CD4-positive, alpha-beta T cell treated with Interleukin-4 for 4 hours (primary cell): ENCODE measurements at regions not wholly inside any gene's neighbourhood (a gene's known extent, or its start where the extent isn't known, plus 50 kb on each side); places are given as distances from the start of the nearest gene placed in this dataset.

Experiments used
- DNase-seq: peaks from one replicate; pipeline ENCODE4 v3.0.0-alpha.2; 2020

DNA sequence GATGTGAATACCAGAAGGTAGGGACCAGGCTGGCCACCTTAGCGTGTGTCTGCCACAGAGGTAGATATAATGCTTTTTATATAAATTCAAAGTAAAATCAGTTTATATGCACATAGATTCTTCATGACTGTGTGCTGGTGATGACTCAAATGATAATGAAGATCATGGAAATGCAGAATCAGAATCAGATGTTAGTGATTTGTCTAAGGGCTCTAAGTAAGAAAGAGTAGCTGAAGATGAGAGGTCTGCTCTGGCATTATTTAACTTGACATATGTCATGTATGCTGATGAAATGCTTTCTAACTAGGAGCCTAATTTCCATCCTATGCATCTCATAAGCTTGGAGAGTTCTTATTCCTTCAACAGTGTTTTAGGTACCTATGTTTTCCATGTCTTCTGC lies 50.3 kb upstream of the DPH6 start:
- DNase-seq: no peak

DNA sequence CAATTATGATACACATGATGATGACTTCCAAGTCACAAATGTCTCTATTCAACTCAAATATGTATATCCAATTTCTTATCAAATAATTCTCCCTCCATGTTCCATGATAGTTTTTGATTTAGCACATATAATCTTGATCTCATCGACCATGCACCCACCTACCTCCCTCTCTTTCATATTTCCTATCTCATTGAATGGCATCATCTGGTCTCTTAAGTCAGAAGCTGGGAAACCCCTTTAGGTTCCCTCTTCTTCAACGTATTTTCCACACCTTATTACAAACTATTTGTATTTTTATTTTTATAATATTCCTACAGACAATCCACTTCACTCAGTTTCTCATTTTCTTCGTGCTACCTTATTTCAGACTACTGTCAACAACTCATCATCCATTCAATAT lies 56.9 kb upstream of the DPH6 start:
- no peak for DNase-seq

DNA sequence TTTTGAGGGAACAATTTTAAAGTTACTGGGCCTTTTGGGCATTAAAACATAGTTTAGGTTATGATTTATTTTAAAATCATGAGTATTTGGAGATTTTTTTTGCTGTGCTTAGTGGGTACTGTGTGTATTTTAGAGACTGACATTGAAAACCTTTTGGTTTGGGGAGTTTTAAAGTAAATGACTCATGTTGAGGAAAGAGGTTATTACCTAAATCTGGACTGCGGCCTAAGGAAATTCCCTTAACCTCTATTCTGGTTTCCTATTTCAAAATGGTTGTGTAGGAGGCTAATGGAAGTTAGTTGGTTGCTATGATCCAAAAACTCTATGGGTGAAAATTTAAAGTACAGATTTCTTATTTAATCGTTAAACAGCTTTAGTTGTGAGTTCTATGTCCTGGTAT lies 57.3 kb upstream of the DPH6 start:
- no peak for DNase-seq

DNA sequence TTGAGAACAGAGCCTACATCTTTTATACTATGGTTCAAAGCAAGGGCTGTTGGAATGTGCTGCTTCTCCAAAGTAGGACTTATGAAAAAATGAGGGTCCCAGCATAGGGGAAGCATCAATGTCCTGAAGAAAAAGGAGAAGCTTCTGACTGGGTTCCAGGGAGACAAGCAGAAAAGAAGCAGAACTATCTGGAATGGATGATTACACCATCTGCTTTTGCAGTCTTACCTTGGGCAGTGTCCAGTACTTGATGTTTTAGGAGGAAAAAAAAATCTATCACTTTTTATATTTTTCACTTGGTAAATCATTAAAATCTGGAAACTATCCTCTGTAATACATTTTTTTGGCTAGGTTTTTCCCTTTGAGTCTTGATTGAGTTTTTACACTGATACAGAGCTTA lies 57.9 kb upstream of the DPH6 start:
- DNase-seq: no peak

DNA sequence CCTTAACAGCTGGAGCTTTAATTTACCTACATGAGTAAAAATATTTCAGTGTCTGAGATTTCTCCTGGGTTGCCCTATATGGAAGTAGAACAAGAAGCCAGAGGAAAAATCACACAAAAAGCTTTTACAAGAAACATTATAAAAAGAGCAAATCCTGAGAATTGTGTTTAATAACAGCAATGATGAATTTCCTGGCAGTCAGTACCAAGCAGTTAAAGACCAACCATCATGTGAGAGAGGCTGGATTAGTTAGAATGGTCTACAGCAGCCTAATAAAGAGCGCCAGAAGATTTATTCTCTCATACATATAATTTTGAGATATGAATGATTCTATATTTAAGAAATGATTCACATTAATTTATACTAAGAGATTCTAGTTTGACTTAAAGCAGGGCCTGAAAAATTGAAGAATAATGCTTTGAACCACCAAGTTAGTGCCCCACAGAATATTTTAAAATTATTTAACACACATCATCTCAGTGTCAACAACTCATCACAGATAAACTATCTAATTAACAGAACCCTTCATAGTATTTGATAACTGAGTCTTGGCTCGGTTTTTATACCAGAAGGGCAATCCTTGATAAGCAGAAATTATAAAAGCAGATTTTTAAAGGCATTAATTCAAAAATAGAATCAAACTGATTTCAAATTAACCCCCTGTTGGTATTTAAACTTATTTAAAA lies 59.9 kb upstream of the DPH6 start:
- no peak for DNase-seq

DNA sequence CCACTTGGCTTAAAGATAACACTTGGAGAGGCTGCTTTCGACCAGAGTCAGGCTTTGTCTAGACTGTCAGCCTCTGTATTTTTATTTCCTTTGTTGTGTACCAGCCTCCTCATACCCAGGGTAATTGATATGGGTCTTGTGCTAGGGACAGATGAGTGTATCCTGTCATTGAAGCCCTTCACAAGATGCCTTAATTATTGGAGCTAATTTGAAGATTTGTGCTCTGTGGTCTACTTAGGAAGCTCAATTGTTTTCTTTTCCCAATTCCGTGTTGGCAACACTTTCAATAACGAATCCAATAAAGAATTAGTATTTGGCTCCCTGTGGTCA lies 60.5 kb upstream of the DPH6 start:
- DNase-seq: no peak

DNA sequence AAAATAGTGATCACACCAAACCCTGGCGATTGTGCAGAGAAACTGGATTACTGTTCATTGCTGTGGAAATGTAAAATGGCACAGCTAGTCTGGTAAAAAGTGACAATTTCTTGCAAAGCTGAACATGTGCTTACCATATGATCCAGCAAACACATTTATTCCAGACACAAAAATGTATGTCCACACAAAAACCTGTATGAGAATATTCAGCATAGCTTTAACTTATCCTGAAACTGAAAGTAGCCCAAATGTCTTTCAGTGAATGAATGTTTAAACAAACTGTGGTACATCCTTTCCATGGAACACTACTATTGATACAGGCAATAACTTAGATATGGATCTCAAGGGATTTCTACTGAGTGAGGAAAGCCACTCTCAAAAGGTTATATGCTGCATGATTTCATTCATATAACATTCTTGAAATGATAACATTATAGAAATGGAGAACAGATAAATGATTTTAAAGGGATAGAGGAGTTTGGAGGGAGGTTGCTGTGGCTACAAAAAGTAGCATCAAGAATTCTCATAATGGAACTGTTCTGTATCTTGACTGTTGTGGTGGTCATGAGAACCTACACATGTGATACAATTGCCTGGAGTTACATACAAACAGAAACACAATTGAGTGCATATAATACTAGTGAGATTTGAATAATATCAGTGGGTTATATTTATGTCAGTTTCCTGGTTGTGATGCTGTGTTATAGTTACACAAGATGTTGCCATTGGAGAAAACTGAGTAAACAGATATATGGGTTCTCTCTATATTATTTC lies 70.7 kb upstream of the DPH6 start:
- DNase-seq: no peak

DNA sequence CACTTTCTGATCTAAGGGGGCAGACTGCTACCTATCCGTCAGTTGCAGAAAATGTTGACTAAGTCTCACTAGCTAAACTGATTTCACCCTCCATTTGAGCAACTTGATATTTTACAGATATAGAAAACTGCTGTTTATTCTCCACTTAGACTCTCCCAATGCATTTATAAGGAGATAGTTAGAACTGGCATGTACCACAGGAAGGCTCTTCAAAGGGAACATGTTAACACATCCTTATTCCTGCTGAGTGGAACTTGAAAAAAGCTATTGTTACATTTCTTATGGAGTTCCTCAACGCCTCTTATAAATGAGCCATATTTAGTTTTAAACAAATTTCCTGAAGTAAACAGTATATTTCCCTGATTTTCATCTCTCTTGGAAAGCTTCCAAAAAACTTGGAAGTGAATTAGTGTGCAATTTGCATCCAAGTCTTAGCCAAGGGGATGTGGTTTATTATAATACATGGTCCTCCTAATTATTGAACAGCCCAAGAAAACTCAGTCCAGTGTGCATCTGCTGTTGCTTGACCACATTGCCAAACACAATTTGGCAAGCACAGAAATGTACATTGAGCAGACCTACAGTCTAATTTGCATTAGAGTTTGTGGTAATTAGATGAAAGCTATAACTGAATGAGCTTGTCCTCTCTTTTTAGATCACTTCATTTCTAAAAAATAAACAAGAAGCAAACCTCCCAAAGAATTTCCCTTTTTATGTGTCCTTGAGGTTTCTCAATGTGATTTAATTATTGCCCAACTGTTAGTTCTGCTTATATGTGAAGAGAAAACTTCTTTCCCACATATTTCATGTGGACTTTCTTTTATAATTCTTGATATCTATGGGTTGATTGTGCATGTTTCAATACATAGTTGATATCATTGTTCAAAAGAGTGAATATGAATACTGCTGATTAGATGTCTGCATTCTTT lies 72.6 kb upstream of the DPH6 start:
- DNase-seq: no peak

DNA sequence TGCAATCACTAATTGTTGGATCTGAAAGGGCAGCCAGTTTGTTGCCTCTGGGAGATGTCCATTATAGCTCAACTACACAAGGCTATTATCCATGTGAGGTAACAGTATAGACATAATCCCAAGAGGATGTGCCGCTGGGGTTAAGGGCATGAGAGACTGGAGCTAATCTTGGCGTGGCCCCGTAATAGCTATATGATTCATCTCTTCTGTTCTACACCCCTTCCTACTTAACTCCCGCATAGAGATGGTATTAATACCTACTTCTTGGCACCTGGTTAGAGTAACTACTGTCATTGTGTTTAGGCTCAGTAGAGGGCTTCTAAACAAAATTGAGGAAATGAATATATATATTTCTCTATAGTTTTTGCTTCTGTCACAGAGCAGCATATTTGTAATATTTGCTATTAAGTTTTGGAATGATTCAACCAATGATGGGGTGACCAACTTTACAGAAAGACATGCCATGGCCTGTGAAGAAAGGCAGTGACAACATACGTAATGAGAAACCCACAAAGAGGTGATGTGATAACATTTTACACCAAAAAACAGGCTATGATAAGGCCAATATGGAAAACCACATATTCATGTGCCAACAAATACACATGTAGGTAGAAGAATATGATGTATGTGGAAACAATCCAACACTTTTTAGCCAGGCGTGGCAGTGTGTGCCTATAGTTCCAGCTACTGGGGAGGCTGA lies 76.8 kb upstream of the DPH6 start:
- no peak for DNase-seq

DNA sequence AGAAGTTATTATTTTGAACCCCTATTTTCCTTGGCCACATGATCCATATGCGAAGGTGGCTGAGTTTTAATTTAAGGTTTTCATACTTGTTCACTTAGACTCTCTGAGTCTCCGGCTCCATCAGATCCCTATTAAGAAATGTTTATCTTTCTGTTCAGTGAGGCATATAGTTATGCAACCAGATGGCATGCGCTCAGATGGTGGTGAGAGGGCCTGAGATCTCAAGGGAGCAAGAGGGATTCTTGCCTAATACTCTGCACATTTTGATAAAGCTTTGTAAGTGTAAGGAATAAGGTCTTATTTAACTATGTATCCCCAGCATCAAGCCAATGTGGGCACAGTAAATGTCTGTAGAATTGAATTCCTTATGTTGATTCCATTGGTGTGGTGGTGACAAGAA lies 78.9 kb upstream of the DPH6 start:
- no peak for DNase-seq

DNA sequence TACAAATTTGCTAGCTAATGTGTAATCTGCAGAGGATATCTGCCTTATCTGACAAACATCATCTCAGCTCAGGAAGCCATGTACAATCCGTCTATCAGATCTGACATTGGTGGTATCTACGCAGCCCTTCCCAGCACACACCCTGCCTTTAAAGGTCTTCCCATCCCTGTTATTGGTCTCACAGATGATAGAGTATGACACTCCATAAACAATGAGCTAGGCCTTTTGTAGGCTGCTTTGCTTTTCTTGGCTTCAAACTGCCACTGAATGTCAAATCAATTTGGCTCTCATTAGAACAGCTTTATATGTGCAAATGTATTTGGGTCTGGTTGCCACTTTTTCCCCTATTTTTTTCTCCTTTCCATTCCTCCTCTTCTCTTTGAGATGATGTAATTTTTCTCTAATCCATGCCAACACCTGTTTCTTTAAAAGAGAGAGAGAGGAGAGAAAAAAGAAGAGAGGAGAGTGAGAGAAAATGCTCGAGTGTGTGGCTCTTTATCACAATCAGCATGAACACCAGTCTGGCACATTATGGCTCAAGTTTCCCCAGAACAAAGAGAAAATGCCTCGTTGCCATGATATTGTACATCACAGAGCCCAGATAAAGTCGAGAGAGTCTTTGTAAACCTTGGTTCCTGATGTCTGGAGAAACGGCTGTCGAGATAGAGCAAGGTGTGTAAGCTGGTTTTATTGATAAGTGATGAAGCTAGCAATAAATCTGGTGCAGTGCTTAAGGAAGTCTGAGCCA lies 80.8 kb upstream of the DPH6 start:
- DNase-seq: no peak

DNA sequence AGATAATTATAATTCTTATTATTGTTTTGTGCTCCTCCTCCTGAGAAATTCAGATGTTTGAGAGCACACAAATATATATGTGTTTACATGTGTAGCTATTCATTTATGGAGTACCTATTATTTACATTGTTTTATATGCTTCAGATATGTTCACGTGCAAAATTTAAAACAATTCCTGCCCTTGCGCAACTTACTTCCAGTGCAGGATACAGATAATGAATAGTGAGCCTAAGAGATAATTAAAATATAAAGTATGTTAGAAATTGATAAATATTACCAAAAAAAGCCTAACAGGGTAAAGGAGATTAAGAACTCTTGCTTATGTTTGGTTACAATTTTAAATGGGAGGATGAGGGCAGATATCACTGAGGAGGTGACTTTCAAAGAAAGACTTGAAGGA lies 81.7 kb upstream of the DPH6 start:
- DNase-seq: no peak

DNA sequence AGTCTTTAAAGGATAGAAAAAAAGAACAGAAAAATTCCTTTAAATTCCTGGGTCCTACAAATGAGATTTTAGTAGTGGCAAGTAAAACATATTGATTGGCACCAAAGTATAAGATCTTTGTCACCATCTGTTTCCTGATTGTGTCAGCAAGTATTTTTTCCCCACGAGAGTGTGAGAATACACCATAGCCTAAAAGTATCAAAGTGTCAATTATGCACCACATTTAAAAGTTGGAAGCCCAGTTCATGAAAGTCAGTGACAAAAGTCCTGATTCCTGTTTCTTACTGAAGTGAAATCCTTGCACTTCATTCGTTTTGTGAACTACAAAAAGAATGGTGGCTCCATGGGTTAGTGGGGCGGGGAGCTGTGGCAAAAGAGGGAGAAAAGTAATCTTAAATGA lies 83.8 kb upstream of the DPH6 start:
- DNase-seq: no peak

DNA sequence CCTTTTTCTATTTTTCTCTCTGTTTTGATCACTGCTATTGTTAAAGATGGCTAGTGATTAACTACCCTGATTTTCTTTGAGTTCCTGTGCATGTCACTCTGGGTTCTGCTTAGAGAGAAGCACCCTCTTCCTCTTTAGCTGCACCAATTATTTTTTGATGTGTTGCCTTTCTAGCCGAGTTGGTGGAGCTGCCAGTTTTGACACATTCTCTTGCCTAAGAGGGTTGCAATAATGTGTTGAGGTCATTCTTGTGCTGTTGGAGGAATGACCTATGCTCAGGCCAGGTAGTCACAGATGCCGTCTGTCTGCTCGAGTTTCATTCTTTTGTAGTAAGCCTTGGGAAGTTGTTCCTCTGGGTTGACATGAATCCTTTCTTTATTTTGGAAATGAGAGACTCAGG lies 84.6 kb upstream of the DPH6 start:
- DNase-seq: no peak

DNA sequence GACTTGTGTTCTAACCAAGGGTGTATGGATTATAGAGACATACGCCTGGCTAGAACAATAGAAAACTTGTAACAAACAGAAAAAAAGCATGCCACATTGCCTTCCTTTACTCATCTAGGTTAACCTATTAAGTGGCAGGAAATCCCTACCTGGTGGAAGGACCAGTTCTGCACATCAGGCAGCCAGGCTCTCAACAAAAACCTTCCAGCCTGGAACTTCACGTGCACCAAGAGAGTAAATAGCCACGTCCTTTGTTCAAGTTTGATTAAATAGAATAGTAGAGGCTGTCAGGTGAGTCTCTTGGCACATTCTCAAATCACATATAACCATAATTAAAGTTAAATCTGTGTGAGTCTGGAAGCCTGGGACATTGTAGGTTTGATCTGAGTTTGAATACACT lies 85.0 kb upstream of the DPH6 start:
- DNase-seq: no peak

DNA sequence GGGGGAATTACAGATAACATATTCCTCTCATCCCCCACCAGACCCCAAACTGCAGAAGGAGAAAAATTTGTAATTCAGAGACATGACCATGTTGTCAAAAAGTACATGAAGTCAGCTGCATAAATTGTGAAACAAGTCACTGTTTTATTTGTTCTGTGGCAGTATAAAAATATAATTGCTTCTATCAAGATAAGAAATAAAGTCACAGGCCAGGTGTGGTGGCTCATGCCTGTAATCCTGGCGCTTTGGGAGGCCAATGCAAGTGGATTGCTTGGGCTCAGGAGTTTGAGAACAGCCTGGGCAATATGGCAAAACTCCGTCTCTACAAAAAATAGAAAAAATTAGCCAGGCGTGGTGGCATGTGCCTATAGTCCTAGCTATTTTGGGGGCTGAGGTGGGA lies 87.7 kb upstream of the DPH6 start:
- DNase-seq: no peak

DNA sequence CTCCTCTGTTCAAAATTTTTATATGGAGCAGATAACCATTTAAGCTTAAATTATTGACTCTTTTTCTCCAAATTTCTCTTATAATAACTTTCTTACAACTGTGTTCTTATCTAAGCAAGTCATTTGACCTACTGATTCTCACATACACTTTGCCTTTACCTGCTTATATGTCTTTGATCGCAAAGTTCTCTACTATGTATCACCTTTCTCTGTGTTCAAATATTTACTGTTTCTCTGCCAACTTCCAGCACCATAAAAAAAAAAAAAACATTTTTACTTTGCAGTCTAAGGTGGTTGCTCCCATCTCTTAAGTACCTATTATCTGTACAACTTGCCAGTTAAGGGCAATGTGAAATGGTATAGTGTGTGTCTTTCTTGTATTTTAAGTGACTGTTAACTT lies 100.8 kb upstream of the DPH6 start:
- DNase-seq: no peak

DNA sequence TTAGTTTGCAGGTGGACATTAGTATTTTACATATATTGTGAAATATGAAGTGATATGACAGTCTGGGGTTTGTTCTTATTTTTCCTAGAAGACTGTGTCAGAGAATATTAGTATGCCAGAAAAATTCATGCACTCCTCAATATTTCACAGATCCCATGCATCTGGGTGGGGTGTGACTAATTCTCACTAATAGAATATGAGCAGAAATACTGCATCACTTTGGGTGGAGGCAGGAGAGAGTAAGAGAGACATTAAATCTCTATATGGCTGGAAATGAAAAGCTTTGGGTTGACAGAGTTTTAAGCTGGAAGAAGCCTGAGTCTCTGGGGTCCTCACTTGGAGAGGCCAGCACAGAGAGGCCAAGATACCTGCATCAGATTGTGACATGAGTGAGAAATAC lies 101.3 kb upstream of the DPH6 start:
- no peak for DNase-seq

DNA sequence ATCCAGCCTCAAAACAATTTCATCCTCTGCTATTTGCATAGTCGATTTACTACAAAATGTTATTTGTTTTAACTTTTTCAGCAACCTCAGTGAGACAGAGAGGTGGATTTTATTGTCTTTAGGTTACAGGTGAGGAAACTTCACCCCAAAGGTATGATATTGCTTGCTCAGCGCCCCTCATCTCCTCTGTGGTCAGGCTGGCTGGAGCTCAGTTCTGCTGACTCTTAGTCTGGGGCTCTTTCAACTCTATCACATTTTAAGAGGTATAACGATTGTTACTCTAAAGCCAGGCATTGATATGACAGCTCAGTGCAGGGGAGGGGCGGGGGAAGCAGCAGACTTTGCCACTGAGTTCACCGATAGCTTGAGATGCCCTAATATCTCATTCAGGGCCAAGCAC lies 103.0 kb upstream of the DPH6 start:
- no peak for DNase-seq

DNA sequence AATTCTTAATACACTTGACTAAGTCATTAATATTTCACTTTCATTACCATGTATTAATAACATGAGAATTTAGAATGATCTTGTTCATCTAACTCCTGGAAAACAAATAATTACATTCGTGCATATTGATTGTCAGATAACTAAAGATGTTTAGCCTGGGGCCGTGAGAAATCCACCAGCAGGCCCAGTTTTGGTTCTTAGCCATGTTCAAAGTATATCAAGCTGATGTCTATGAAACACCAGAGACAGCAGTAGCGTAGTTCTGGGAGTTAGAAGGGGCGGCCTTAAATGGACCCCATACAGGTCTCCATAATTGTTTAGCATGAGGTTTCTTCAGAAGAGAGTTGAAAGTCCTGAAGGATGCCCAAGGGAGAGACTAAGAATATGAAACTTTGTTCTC lies 103.6 kb upstream of the DPH6 start:
- no peak for DNase-seq

DNA sequence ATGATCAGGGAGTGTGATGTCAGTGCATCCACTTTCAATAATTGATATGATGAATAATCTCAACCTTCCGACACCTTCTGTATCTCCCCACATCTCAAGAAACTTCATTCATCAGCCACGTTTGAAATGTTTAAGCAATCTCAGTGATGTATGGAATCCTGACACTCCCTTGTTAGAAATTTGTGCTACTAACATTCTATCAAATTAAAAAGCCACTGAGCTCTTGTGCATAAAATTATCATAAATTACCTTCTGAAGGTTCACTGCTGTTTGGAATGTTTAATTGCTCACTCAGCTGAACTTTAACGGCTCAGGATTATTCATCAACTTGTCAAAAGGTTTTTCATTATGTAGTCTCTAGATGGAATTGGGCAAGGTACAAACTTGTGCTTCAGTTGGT lies 108.4 kb upstream of the DPH6 start:
- DNase-seq: no peak

DNA sequence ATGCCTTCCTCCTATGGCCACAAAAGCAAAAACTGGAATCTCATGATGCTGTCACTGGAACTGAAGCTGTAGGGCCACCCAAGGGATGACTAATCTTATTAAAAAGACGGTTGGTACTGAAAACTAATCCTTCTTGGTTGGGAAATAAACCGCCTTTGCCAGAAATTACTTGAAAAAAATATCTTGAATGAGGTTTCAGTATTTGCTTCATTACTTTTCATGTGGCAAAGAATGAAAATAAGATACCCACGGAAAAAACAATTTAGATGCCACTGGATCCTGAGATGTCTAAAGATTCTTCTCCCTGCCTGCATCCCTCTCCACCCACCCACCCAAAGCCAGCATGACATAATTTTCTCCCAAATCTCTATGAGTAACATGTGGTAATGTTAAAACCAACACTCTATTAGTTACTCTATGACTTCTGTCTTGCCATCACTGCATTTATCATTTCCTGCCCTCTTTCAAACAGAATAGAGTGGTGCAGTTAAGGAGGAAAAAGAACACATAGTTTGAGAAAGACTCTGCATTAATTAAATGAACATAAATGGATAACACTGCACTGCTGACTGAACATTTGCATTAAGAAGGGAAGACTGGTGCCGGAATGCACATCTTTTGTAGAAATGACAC lies 111.8 kb upstream of the DPH6 start:
- DNase-seq: no peak
